WTC11 (cell line): ENCODE measurements at regions not wholly inside any gene's neighbourhood (a gene's known extent, or its start where the extent isn't known, plus 50 kb on each side); places are given as distances from the start of the nearest gene placed in this dataset.

Source experiments
- CREB1 ChIP-seq: sonication (generic); formaldehyde crosslinking; IDR thresholded peaks from 2 replicates; pipeline ENCODE4 v1.8.0; 2023; ENCODE audit warnings: mild to moderate bottlenecking, missing genetic modification reagents
- CTCF ChIP-seq: fragments of 200-600 bp; IDR thresholded peaks from 2 replicates; pipeline ENCODE4 v1.8.0; 2022; ENCODE audit warnings: antibody characterized with exemption
- MAX ChIP-seq: sonication (generic); formaldehyde crosslinking; IDR thresholded peaks from 2 replicates; pipeline ENCODE4 v1.8.0; 2022; ENCODE audit warnings: mild to moderate bottlenecking, missing genetic modification reagents
- STAT6 ChIP-seq: sonication (generic); formaldehyde crosslinking; conservative IDR thresholded peaks from 2 replicates; pipeline ENCODE4 v1.8.1; 2023; ENCODE audit warnings: mild to moderate bottlenecking, low read depth, missing genetic modification reagents, moderate library complexity
- USF1 ChIP-seq: sonication (generic); formaldehyde crosslinking; IDR thresholded peaks from 2 replicates; pipeline ENCODE4 v1.8.0; 2022; ENCODE audit warnings: mild to moderate bottlenecking, missing genetic modification reagents

- no peak for TF ChIP-seq CTCF
- no peak for TF ChIP-seq CREB1 (CRISPR knock-in tag)
- no peak for TF ChIP-seq USF1 (CRISPR knock-in tag)
- TF ChIP-seq MAX (CRISPR knock-in tag): no peak
- TF ChIP-seq STAT6 (CRISPR knock-in tag): no peak
These were observed 116.4 kb upstream of the LYZL2 start for GRCh38 chr10:30745953-30746352.
